Stimulated activated CD8-positive, alpha-beta memory T cell treated with anti-CD3 and anti-CD28 coated beads, Interleukin-7, amount 100 ng/mL, for 24 hours (primary cell): ENCODE measurements at regions not wholly inside any gene's neighbourhood (a gene's known extent, or its start where the extent isn't known, plus 50 kb on each side); places are given as distances from the start of the nearest gene placed in this dataset.
"Not testable (repeated sequence)": the region's sequence is repeated elsewhere in the genome, so short reads cannot be mapped to it uniquely, and the experiment has no call there.

Experiments
- DNase-seq: peaks from one replicate; pipeline ENCODE4 v3.0.0-alpha.2; 2020; ENCODE audit warnings: low read depth

- no peak for DNase-seq
Observed at GRCh38 chr15:70525551-70525950, 237.8 kb downstream of the UACA start.

- DNase-seq, result no peak
Observed at GRCh38 chr15:70524470-70524869, 238.9 kb downstream of the UACA start.

GRCh38 chr15:70523616-70524015 is 239.7 kb downstream of the UACA start:
- DNase-seq, result no peak

DNA sequence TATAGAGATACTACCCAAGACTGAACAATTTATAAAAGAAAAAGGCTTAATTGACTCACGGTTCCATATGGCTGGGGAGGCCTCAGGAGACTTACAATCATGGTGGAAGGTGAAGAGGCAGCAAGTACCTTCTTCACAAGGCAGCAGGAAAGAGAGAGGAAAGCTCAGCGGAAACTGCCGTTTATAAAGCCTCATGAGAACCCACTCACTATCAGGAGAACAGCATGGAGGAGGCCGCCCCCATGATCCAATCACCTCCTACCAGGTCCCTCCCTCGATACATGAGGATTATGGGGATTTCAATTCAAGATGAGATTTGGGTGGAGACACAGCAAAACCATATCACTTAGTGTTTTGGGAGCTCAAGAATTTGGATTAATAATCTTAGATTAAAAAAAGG is 240.2 kb downstream of the UACA start:
- DNase-seq, result no peak

DNA sequence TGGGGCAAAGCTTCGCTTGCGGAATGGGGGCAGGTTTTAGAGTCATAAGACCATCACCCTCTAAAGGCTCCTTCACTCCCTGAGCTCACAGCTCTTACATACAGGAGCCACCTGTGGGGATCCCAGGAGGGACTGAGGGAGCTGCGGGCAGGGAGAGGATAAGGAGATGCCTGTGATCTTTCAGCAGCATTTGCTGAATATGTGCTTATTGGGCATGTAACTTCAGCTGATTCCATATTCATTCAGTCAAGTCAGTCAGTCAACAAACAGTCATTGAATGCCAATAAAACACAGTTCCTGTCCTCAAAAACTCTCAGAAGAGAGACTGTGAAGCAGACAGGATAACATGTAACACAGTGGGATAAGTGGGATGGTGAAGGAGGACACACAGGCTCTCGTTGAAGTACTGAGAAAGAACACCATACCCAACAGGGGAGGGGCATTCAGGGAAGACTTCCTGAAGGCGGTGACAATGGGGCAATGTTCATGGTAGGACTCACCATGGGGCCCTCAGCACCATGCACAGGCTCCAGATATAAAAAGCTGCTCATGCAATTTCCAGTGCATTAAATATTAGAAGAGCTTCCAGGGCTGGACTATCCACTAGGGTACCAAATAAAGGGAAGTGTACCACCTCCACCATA is 240.9 kb downstream of the UACA start:
- DNase-seq, result no peak

DNA sequence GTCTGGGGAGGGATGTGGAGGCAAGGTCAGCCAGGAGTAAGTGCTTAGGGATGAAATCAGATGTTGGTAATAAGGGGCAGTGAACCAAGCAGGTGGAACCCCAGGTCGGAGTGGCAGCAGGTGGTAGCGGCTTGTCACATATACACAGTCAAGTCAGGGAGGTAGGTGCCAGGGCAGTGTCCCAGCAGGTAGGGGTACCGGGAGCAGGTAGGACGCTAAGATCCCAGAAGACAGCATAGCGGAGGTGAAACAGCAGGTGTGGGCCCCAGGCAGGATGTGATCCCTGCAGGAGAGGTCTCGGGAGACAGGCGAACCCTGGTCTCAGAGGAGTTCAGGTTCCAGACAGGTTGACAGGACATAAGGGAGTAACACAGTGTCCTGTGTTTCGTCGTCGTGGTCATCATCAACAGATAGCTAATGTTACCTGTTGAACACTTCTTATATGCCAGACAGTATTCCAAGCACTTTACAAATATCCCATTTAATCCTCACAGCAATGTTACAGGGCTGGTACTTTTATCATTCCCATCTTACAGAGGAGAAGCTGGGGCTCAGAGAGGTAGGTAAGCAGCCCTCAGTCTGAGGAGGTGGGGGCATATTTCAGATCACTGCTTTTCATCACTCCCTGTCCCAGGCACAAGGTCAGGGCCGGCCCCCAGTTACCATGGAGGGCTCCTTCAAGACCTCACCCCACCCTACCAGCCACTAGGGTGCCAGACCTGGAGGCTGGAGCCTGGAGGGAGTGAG is 241.6 kb downstream of the UACA start:
- DNase-seq, result no peak

DNA sequence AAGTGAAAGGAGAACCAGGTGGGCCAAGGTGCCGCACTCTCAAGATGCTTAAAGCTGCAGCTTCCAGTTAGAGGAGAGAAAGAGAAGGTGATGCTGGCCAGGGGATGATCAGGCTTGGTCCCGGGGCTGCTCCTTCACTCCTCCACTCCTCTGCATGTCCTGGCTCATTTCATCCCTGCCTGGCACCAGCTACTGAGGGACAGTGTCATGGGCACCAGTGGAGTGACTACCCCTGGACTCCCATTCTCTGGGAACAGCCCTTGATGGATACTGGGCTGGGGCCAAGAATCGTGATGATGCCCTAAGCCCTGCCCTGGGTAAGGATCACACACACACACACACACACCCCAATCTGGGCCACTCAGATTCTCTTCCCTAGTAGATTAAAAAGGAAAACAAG is 243.7 kb downstream of the UACA start:
- no peak for DNase-seq

DNA sequence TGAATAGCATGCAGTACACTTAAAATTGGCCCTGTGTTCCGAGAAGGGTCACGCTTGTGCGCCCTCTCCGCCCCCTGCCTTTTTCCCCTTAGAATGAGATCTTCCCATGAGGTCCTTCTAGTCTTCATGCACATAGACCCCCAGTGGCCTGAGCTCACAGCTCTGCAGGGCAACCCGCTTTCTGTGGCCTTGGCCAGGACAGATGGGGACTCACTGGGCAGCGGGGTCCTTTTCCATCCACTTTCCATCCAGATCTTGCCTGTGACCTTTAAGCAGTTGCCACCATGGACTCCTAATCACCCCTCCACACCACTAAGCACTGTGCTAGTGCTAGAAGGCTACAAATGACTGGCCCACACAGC is 244.4 kb downstream of the UACA start:
- DNase-seq, result no peak

DNA sequence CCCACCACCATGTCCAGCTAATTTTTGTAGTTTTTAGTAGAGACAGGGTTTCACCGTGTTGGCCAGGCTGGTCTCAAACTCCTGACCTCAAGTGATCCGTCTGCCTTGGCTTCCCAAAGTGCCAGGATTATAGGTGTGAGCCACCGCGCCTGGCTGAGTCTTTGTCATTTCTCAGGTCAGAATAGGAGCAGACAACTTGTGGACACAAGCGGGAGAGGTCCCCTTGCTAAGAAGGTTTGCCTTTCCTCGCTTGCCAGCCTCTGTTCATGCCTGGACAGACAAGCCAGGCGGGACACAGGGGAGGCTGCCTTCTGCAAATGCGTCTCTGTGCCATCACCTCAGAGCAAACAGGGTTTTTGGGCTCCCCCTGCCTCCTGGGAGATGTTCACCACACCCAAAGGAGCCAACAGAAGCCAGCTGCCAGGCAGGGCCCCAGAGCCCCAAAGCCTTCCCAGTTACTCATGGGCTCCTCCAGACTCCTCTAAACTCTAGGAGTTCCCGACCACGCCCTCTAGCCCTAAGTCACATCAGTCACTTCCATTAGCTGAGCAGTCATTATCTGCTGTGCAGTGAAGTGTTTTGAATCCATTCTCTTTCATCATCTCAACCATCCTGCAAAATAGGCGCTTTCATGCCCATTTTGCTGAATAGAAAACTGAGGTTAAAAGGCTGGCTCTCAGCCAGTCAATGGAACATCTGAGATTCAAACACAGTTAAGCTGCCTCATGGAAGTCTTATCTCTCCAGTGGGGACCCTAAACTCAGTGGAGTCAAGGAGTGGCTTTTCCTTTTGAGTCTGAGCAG is 245.0 kb downstream of the UACA start:
- no peak for DNase-seq

DNA sequence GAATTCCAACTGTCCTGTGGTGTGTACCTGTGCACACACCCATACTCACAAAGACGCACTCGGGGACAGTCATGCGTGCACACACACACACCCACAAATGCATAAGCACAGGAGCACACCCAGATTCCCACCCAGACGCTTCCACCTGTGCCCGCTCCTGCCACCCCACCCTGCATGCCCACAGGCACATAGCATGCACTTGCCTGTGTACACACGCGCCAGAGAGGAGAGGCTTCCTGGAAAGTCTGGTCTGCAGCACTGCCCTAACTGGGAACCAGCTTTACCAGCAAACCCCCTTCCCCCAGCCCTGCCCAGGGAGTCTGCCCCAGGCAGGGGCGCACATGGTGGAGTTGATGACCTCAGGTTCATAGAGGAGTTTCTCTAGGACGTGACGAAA is 246.2 kb downstream of the UACA start:
- DNase-seq, result no peak

DNA sequence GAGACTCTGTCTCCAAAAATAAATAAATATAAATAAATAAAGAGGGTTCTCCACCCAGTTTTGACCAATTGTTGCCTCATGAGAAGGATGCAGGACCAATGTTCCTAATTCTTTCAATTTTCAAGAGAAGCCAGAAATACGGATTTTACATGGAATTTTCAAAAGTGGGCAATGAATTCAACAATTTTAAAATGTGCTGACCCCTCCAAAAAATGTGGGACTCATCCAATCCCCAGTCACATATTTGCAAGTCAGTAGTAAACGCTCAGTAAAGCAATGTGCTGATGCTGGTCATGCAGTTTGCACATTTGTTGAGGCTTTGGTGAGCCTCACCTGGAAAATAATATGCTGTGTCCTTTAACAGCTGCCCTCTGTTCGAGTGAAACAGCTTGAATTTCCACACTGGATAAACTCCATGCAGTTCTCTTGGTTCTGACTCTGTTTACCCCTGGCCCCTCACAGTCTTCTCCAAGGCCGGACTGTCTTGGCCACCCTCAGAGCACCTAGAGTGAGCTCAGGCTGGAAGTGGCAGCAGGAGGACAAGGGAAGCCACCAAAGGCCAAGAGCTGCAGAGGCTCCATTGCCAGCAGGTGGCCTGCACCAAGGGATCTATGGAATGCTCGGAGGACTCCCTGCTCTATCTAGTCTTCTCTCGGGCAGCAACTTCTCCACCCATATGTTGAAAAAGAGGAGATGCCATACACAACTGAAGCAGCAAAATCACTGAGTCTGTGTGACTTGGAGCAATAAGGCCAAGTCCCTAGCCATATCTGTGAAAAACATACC is 246.8 kb downstream of the UACA start:
- no peak for DNase-seq

DNA sequence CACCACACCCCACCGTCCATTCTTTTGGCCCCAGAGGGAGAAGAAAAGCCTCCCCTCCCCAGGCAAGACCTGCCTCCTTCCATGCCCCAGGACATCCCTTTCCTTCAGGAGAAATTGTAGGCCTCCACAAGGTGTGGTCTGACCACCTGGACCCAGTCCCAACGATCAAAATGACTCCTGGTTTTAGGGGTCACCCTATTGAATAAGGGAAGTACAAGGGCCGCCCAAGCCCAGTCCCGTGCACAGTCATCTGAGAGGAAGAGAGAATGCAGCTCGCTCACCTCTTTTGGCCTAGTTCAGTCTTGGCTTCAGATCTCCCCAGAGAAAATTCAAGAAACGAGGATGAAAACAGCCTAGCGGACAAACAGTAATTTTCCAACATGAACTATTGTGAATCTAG is 249.1 kb downstream of the UACA start:
- DNase-seq, result no peak

GRCh38 chr15:70513819-70514218 is 249.5 kb downstream of the UACA start:
- DNase-seq, result no peak

DNA sequence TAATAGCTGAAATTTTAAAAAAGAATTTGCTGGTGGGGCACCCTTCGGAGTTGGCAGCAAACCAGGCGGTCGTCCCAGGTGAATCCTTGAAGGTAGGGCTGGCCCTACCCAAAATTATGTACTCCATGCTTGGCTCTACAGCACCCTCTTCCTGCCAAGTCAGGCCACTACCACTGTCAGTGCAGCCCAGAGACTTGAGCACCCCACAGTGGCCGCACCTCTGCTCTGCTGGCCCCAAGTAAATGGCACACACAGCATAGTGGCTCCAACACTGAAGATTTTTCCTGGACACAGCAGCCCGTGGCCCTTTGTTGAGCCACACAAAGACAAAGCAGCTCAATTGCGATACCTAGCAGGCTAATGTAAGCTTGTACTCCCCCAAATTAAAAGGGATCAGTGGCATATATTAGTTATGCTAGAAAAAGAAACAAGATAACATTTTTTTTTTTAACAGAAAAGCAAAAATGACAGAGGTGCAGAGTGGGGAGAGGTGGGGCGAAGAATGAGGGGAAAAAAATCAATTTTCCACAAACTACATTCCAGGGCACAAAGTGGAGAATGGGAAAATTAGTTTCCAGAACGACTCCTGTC is 250.5 kb downstream of the UACA start:
- DNase-seq, result no peak

GRCh38 chr15:70511972-70512587 is 251.3 kb downstream of the UACA start:
- DNase-seq, result not testable (repeated sequence)

GRCh38 chr15:70510433-70510832 is 252.9 kb downstream of the UACA start:
- DNase-seq, result no peak

DNA sequence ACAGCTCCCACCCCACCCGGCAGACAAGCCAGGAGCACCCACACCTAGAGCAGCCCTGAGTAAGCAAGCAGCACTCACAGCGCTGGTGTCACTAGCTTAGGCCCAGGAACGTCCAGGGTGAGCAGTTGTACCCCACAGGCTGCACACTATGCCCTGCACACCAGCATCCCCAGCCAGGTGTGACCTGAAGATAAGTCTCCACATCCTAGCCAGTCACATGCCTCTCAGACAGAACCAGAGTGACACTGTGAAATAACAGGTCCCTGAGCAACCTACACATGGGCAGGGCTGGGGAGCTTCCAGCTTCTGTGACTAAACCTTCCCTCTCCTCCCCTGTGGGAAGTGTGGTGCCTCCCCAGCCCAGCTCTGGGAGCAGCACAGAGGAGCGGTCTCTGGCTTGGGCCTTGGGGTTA is 253.6 kb downstream of the UACA start:
- DNase-seq, result no peak

- no peak for DNase-seq
Observed at GRCh38 chr15:70509282-70509662, 254.1 kb downstream of the UACA start.

- DNase-seq, result no peak
Observed at GRCh38 chr15:70508561-70509281, 254.6 kb downstream of the UACA start.

GRCh38 chr15:70507772-70508371 is 255.5 kb downstream of the UACA start:
- no peak for DNase-seq
